DMS 273 (cell line): ENCODE measurements at regions not wholly inside any gene's neighbourhood (a gene's known extent, or its start where the extent isn't known, plus 50 kb on each side); places are given as distances from the start of the nearest gene placed in this dataset.
"Not testable (repeated sequence)": the region's sequence is repeated elsewhere in the genome, so short reads cannot be mapped to it uniquely, and the experiment has no call there.

Source experiments
- DNase-seq: peaks from one replicate; lab custom pipeline; 2025; ENCODE audit not compliant: unreplicated experiment; lab: John Stamatoyannopoulos, UW

GRCh38 chr16:29311461-29312344 lies 94.8 kb downstream of the NPIPB11 start:
- DNase-seq, result no peak

- DNase-seq, result no peak
These were observed 95.6 kb downstream of the NPIPB11 start for GRCh38 chr16:29310852-29311314.

- DNase-seq, result not testable (repeated sequence)
These were observed 96.3 kb downstream of the NPIPB11 start for GRCh38 chr16:29310243-29310642.

DNA sequence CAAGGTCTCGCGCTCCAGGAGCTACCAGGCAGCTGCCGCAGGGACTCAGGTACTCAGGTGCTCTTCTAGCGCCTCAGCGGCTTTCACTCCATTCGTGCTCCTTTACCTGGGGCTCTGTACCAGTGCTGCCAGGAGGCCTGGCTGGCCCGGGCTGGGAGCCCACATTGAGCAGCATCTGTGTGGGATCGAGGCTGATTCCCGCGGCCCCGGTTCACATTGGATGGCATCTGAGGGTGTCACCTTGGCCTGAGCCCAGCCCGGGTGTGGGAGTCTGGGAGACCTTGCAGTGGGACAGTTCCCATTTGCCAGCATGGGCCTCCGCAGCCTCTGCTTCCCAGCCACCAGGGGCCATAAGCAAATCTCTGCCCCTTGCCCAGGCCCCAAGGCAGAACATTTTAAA lies 96.9 kb downstream of the NPIPB11 start:
- DNase-seq, result not testable (repeated sequence)

- DNase-seq, result no peak
These were observed 97.6 kb downstream of the NPIPB11 start for GRCh38 chr16:29308644-29309546.

- DNase-seq, result no peak
These were observed 98.7 kb downstream of the NPIPB11 start for GRCh38 chr16:29307598-29308507.

- DNase-seq, result no peak
These were observed 99.4 kb downstream of the NPIPB11 start for GRCh38 chr16:29306943-29307597.

DNA sequence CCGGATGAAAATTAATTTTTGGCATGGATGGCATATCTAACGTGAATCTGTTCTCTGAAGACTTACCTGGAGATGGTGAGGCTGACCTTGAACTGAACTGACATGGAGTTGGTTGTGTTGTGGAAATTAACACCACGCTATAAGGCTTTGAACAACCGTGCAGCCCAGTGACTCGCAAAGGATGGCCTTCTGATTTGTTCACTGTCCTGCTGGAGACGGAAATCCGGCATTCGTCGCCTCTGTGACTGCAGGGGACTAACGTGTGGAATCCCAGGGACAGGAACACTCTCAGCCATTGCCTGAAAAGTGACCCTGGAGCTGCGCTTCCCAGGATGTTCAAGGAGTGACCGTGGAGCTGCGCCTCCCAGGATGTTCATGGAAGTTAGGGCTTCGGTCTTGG lies 100.3 kb downstream of the NPIPB11 start:
- DNase-seq, result no peak

- DNase-seq, result not testable (repeated sequence)
These were observed 101.5 kb downstream of the NPIPB11 start for GRCh38 chr16:29305018-29305417.

GRCh38 chr16:29304251-29304650 lies 102.3 kb downstream of the NPIPB11 start:
- no peak for DNase-seq

- DNase-seq, result no peak
These were observed 103.0 kb downstream of the NPIPB11 start for GRCh38 chr16:29303520-29303919.

DNA sequence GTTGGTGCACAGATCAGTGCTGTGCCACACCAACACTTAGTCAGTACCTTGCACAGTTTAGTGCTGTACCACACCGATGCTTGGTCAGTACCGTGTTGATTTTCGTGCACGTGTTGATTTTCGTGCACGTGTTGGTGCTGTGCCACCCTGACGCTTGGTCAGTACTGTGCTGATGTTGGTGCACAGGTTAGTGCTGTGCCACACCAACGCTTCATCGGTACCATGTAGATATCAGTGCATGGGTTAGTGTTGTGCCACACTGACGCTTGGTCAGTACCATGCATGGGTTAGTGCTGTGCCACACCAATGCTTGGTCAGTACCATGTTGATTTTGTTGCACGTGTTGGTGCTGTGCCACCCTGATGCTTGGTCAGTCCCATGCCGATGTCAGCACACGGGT lies 103.5 kb downstream of the NPIPB11 start:
- DNase-seq, result no peak

DNA sequence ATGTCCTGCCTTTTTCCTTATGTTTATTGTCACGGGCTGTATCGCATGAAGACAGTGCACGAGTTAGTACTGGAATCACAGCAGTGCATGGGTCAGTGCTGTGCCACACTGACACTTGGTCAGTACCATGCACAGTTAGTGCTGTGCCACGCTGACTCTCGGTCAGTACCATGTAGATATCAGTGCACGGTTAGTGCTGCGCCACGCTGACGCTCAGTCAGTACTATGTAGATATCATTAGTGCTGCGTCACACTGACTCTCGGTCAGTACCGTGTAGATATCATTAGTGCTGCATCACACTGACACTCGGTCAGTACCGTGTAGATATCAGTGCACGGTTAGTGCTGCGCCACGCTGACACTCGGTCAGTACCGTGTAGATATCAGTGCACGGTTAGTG lies 104.1 kb downstream of the NPIPB11 start:
- not testable (repeated sequence) for DNase-seq

DNA sequence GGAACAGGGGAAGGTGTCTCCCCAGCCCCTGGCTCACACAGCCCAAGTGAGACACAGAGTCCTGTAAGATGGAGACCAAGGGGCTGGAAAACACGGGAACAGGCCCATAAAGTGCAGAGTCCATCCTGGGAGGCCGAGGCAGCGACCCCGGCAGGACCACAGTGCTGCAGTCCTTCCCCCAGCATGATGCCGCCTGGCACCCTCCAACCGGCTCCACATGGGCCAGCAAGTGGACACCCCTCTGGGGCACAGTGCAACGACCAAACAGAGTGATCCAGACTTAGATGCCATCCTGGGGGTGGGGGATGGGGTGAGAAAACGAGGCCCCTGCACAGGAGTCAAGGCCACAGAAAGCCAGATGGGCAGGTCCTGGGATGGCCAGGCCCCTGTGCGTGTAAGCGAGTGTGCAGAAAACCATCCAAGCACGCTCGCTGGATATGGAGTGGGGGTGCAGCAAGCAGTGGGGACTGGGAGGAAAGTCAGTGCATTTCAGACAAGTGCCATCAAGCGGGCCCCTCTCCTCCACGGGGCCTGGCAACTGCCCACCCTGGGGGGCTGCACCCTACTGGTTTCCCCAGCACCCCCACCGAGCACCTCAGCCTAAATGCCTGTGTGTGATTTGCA lies 104.7 kb downstream of the NPIPB11 start:
- not testable (repeated sequence) for DNase-seq

DNA sequence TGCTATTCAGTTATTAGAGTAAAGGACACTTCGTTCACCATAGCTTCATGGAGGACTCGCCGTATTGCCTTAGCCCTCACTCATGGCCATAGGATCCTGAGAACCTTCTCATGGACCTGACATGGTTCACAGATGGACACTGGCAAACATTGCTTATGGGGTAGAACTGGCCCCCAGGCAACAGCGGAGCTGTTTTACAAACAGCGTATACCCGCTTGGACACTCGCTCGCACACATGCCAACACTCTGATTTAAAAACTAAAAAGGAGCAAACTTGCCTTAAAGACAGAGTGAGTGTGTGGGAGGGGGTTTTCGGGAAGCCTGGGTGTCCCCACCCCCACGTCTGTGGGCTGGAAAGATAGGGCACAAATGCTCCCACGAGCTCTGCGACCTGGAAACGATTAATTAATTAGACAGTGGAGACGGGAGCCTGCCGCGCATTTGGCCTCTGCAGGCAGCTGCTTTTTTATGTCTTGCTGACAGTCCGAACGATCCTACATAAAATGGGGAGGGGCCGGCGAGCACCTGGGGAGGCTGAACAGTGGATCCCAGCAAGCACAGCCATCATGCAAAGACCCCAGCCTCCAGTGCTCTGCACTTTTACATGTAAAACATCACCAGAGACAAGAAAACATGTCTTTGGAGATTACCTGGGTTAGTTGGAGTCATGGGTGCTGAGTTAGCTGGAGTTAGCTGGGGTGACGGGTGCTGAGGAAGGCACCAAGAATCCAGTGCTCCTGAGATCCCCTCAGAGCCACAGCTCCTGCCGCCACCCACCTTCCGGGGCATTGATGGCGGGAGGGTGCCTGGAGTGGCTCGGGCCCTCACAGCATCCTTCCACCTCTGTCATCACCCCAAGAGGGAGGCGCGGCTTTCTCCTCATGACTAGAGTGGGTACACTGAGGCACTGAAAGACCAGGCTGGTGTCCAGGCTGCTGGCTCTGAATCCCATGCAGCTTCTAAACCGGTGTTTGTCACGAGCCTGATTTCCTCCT lies 105.7 kb downstream of the NPIPB11 start:
- DNase-seq, result not testable (repeated sequence)

GRCh38 chr16:29300030-29300491 lies 106.5 kb downstream of the NPIPB11 start:
- not testable (repeated sequence) for DNase-seq

DNA sequence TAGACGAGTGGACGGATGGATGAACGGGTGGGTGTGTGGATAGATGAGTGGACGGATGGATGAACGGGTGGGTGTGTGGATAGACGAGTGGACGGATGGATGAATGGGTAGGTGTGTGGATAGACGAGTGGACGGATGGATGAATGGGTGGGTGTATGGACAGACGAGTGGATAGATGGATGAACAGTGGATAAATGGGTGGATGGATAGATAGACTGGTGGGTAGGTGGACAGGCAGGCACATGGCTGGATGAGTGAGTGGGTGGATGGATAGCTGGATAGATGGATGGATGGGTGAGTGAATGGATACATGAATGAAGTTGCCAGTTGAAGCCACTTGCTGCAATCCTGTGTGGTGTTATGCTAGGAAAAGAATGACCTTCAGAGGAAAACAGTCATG lies 107.5 kb downstream of the NPIPB11 start:
- DNase-seq, result not testable (repeated sequence)

GRCh38 chr16:29298307-29298706 lies 108.2 kb downstream of the NPIPB11 start:
- not testable (repeated sequence) for DNase-seq
